Central memory CD8-positive, alpha-beta T cell (primary cell): ENCODE measurements at regions not wholly inside any gene's neighbourhood (a gene's known extent, or its start where the extent isn't known, plus 50 kb on each side); places are given as distances from the start of the nearest gene placed in this dataset.

Experiments
- ATAC-seq: fragments of 150-1000 bp; cut with Tn5 transposase; replicated peaks from 2 replicates; pipeline ENCODE4 v1.10.0; 2022; ENCODE audit warnings: mild to moderate bottlenecking, moderate FRiP score, moderate number of reproducible peaks; ENCODE audit not compliant: poor library complexity, severe bottlenecking; ENCODE audit errors: extremely low read depth
- DNase-seq, 2 donors: peaks; one replicate each; pipeline ENCODE4 v3.0.0; 2021; ENCODE audit warnings: low spot score in 2 of 2
- H3K27ac Mint-ChIP-seq: one replicate; pipeline ENCODE4 v1.8.0; 2022; ENCODE audit warnings: low read depth, mild to moderate bottlenecking, moderate library complexity, mixed read lengths
- H3K27me3 Mint-ChIP-seq: one replicate; pipeline ENCODE4 v1.8.0; 2022; ENCODE audit warnings: mixed read lengths
- H3K36me3 Mint-ChIP-seq: one replicate; pipeline ENCODE4 v1.8.0; 2022; ENCODE audit warnings: mild to moderate bottlenecking, moderate library complexity, mixed read lengths; ENCODE audit not compliant: insufficient read depth
- H3K4me1 Mint-ChIP-seq: one replicate; pipeline ENCODE4 v1.8.0; 2022; ENCODE audit warnings: mixed read lengths
- H3K4me3 Mint-ChIP-seq: one replicate; pipeline ENCODE4 v1.8.0; 2022; ENCODE audit warnings: mild to moderate bottlenecking, moderate library complexity, mixed read lengths
- H3K9me3 Mint-ChIP-seq: one replicate; pipeline ENCODE4 v1.8.0; 2022; ENCODE audit warnings: mixed read lengths

DNA sequence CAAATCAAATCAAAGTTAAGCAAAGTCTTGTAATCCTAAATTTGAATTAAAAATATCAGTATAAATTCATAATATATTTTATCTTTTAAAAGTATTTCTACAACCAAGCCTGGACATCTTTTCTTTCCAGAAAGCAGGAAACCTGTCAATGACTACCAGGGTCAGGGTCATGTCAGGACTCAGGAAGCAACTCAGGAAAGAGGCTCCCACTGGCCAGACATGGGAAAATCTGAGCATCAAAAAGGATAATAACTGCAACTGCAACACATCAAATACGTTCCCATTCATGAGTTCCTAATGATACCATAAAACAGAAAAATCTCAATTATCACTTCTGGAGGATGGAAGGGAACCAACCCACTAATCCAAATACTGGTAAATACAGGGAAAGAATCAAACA is 76.0 kb upstream of the GALNT18 start:
- Mint-ChIP-seq H3K9me3 (no peaks in the 10 kb centered on the region), H3K4me3 (no peak overlapping the region), H3K4me1 (no peaks in the 10 kb centered on the region)

DNA sequence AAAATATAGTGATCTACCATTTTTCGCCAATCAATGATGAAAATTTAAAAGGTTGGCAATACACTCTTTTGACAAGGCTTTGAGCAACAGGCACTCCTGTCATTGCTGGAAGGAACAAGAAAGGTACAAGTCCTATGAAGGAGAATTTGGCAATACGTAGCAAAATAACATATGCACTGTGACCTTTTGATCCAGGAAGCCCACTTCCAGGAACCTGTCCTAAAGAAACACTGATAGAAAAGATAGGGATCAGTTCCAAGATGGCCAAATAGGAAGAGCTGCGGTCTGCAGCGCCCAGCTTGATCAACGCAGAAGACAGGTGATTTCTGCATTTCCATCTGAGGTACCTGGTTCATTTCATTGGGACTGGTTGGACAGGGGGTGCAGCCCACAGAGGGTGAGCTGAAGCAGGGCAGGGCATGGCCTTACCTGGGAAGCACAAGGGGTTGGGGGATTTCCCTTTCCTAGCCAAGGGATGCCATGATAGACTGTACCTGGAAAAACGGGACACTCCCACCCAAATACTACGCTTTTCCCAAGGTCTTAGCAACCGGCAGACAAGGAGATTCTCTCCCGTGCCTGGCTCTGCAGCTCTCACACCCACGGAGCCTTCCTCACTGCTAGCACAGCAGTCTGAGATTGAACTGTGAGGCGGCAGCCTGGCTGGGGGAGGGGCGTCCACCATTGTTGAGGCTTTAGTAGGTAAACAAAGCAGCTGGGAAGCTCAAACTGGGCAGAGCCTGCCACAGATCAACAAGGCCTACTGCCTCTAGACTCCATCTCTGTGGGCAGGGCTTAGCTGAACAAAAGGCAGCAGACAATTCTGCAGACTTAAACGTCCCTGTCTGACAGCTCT is 69.7 kb upstream of the GALNT18 start:
- H3K9me3 Mint-ChIP-seq: no peaks in the 10 kb centered on the region
- H3K4me1 Mint-ChIP-seq: no peaks in the 10 kb centered on the region
- peaks cover 3% of the 10 kb centered on the region for H3K36me3 Mint-ChIP-seq
- peaks cover 80% of the 10 kb centered on the region for H3K27me3 Mint-ChIP-seq
- H3K27ac Mint-ChIP-seq: no peak overlapping the region
- no peak for ATAC-seq
- DNase-seq: no peak
- no peak overlapping the region for H3K4me3 Mint-ChIP-seq

More for the DNA sequence above, 76.0 kb upstream of the GALNT18 start:
- no peak overlapping the region for H3K27ac Mint-ChIP-seq
- DNase-seq: no peak
- no peak for ATAC-seq
- no peaks in the 10 kb centered on the region for H3K36me3 Mint-ChIP-seq
- H3K27me3 Mint-ChIP-seq: peaks cover 53% of the 10 kb centered on the region

- no peak for ATAC-seq
- H3K27ac Mint-ChIP-seq: no peak overlapping the region
- H3K4me3 Mint-ChIP-seq: no peak overlapping the region
- no peaks in the 10 kb centered on the region for H3K9me3 Mint-ChIP-seq
- no peaks in the 10 kb centered on the region for H3K36me3 Mint-ChIP-seq
- no peaks in the 10 kb centered on the region for H3K4me1 Mint-ChIP-seq
- DNase-seq: no peak
- peaks cover 74% of the 10 kb centered on the region for H3K27me3 Mint-ChIP-seq
Measured at GRCh38 chr11:11681536-11681935, 59.7 kb upstream of the GALNT18 start.

DNA sequence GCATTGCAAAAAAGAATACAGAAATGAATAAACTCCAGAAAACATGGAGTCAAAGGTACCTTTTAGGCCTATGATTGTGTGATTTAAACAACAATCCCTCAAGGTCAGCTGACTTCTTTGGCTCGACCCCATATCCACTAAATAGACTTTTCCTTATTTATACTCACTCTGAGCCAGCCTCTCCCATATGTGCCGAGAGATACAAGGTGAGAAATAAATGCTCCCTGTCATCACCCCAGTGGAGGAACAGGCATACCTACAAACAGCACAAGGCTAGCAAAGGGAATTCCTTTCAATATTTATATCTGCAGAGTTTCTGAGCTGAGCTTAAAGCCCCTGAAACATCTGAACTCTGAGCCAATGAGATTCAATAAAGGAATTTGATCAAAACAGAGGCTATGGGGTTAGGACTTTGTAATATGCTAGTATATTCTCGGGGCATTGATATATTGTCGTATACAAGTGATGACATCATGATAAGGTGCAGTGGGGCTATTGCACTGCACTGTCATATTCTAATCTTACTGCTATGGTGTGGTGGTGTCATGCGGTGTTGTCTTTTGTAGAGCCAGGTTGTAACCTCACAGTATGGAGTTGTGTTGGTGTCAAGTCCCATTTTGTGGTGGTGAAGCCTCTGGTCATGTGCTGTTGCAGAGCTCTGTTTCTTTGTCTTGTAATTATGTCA is 56.0 kb upstream of the GALNT18 start:
- ATAC-seq: no peak
- Mint-ChIP-seq H3K4me3 (no peak overlapping the region), H3K36me3 (no peaks in the 10 kb centered on the region)

DNA sequence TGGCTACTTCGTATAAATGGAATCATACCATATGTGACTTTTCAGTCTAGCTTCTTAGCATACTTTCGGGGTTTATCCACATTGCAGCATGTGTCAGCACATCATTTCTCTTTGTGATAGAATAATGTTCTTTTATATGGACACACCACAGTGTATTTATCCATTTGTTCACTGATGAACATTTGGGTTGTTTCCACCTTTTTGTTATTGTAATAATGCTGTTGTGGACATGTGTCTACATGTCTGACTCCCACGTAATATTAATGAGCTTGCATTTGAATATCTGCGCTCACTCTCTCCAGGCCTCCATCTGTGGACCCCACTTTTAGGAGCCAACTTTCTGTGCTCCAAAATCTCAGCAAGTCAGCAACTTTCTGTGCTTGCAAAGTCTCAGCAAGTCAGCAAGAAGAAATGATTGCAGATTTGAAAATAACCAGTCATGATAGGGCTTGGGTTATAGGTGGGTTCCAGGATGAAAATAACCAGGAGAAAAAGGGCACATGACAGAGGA is 53.9 kb upstream of the GALNT18 start:
- no peak for ATAC-seq
- no peaks in the 10 kb centered on the region for H3K9me3 Mint-ChIP-seq
- H3K36me3 Mint-ChIP-seq: no peaks in the 10 kb centered on the region
- H3K27me3 Mint-ChIP-seq: peaks cover 69% of the 10 kb centered on the region
- DNase-seq: no peak
- no peak overlapping the region for H3K27ac Mint-ChIP-seq
- no peak overlapping the region for H3K4me3 Mint-ChIP-seq
- H3K4me1 Mint-ChIP-seq: no peaks in the 10 kb centered on the region

More for the DNA sequence above, 56.0 kb upstream of the GALNT18 start:
- H3K27ac Mint-ChIP-seq: no peak overlapping the region
- no peaks in the 10 kb centered on the region for H3K9me3 Mint-ChIP-seq
- no peak for DNase-seq
- no peaks in the 10 kb centered on the region for H3K4me1 Mint-ChIP-seq
- H3K27me3 Mint-ChIP-seq: peaks cover 73% of the 10 kb centered on the region

DNA sequence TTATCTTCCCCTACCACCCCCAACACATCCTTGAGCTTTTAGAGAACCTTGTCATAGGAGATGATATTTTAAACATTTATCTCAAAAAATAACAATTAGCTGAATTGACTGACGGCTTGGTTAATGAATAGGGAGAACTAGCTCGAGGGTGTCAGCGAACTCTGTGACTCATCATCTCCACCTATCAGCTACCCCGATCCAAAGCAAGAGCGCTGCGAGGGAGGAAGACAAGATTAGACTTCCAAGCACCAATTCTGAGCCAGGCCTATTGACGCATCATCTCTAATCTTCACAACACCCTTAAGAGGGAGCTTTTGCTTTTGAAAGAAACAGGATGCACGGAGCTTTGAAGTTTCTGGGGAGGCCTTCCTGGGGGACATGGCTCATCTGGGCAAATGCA is 51.0 kb upstream of the GALNT18 start:
- H3K9me3 Mint-ChIP-seq: no peaks in the 10 kb centered on the region
- no peak for DNase-seq
- no peaks in the 10 kb centered on the region for H3K36me3 Mint-ChIP-seq
- no peak for ATAC-seq
- no peaks in the 10 kb centered on the region for H3K4me1 Mint-ChIP-seq
- no peak overlapping the region for H3K4me3 Mint-ChIP-seq
- peaks cover 66% of the 10 kb centered on the region for H3K27me3 Mint-ChIP-seq
- no peak overlapping the region for H3K27ac Mint-ChIP-seq

DNA sequence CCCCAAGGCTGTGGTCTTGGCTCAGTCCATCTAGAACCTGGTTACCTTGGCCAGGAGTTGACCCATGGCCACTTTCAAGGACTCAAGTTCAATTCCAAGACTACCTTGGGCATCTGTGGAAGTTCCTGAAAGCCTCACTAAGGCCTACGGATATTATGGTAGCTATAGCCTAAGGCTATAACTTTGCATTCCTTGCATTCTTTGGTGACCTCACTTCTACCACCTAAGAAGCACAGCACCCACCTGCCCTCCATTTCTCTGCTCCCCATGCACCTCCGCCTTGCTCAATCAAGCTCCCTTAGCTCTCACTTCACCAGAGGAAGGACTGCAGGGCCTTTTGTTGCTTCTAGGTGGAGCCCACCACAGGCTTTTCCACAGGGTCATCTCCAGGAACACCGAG is 50.3 kb upstream of the GALNT18 start:
- no peaks in the 10 kb centered on the region for H3K4me1 Mint-ChIP-seq
- no peak overlapping the region for H3K4me3 Mint-ChIP-seq
- no peaks in the 10 kb centered on the region for H3K36me3 Mint-ChIP-seq
- DNase-seq (no peak), ATAC-seq (no peak)
- H3K27ac Mint-ChIP-seq: no peak overlapping the region
- no peaks in the 10 kb centered on the region for H3K9me3 Mint-ChIP-seq
- peaks cover 68% of the 10 kb centered on the region for H3K27me3 Mint-ChIP-seq
